K562 (cell line): ENCODE measurements at regions not wholly inside any gene's neighbourhood (a gene's known extent, or its start where the extent isn't known, plus 50 kb on each side); places are given as distances from the start of the nearest gene placed in this dataset.

Experiments
- ETV1 ChIP-seq: fragments of 450-650 bp; conservative IDR thresholded peaks from 2 replicates; pipeline ENCODE4 v1.6.1; 2016; ENCODE audit warnings: missing genetic modification characterization, control low read depth, low read depth, missing compliant biosample characterization
- GABPA ChIP-seq: fragments of 200-800 bp; sonication (Bioruptor generic); conservative IDR thresholded peaks from 2 replicates; pipeline ENCODE4 v1.6.1; 2016; ENCODE audit warnings: low read depth, missing genetic modification characterization, missing compliant biosample characterization
- MAZ ChIP-seq, 2 experiments: fragments of 450-650 bp in 1 of 2; sonication (generic) in 1 of 2; formaldehyde crosslinking; IDR thresholded peaks in 1 of 2; conservative IDR thresholded peaks in 1 of 2; 2 replicates each; pipeline versions ENCODE4 v1.4.0 to v1.5.0; 2020; ENCODE audit warnings: mild to moderate bottlenecking in 1 of 2, missing genetic modification reagents in 1 of 2
- SPI1 ChIP-seq: IDR thresholded peaks from 2 replicates; pipeline ENCODE4 v1.6.1; 2011; ENCODE audit warnings: low read depth, low read length, control low read depth, borderline replicate concordance
- THRAP3 ChIP-seq: fragments of 450-650 bp; IDR thresholded peaks from 2 replicates; pipeline ENCODE4 v1.6.1; 2016; ENCODE audit warnings: mild to moderate bottlenecking, inconsistent platforms, borderline replicate concordance
- ZBTB11 ChIP-seq, 3 experiments: fragments of 200-800 bp in 1 of 3; fragments of 250-450 bp in 1 of 3; fragments of 450-650 bp in 1 of 3; sonication (Bioruptor Pico) in 1 of 3; sonication (Bioruptor generic) in 1 of 3; formaldehyde crosslinking in 1 of 3; IDR thresholded peaks; 2 replicates each; pipeline versions ENCODE4 v1.6.1 to v1.8.0; 2016 to 2022; ENCODE audit warnings: mild to moderate bottlenecking in 2 of 3, missing genetic modification characterization in 2 of 3, missing compliant biosample characterization in 1 of 3, moderate library complexity in 1 of 3
- ZBTB40 ChIP-seq, 2 experiments: fragments of 450-650 bp in 1 of 2; sonication (generic) in 1 of 2; formaldehyde crosslinking in 1 of 2; IDR thresholded peaks; 2 replicates each; pipeline versions ENCODE4 v1.7.1 to v1.9.0; 2016 to 2022; ENCODE audit warnings: inconsistent platforms in 1 of 2, mild to moderate bottlenecking in 1 of 2, missing genetic modification reagents in 1 of 2
- ZNF311 ChIP-seq: fragments of 250-450 bp; sonication (Bioruptor Pico); IDR thresholded peaks from 2 replicates; pipeline ENCODE4 v1.4.0; 2020; ENCODE audit warnings: mild to moderate bottlenecking, moderate library complexity
- TF ChIP-seq, protein P1 (sequence below), 2 experiments: IDR thresholded peaks in 1 of 2; conservative IDR thresholded peaks in 1 of 2; 2 replicates each; pipeline ENCODE4 v1.6.1; 2016; ENCODE audit warnings: low read depth in 2 of 2, mild to moderate bottlenecking in 1 of 2, missing compliant biosample characterization in 1 of 2, missing genetic modification characterization in 1 of 2, moderate library complexity in 1 of 2

DNA sequence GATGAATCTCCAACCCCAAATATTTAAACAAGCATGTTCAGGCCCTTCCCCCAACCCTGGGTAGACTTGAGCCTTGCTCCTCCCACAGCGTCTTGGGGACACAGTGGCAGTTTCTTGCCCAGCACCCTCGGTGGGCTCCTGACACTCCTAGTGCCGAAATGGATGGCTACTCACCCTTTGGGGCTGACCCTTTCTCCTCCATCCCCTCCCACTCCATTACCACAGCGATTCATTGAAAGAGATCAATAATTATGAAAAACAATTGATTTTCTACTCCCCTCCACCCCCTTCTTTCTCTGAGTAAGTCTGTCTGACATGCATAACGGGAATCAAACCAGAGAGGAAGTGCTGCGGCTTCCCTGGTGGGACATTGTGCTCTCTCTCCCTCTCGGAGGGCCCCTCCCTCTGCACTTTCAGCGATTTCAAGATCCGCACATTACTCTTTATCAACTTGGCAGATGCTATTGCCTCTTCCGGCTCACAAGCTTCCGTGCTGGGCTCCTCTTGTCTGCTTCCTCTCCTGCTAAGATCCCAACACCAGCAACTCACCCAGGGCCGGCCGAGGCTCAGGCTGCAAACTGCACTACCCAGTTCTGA lies 79.0 kb upstream of the PLXNA4 start (continued):
- TF ChIP-seq ZBTB40 (IDR thresholded peaks at IDR 0.05) (peak; percentile 36; the same call in 1 of the 2 replicates), ZBTB40 (CRISPR knock-in tag; IDR thresholded peaks at IDR 0.05) (no peak), ZBTB11 (CRISPR knock-in tag; IDR thresholded peaks at IDR 0.05) (peak in 1 of 3 experiments; percentile 70; a peak in 3 of 6 replicates), THRAP3 (no peak), SPI1 (peak; percentile 74; the same call in 1 of the 2 replicates), MAZ (CRISPR knock-in tag; conservative IDR thresholded peaks at IDR 0.05 in 1 of 2, IDR thresholded peaks at IDR 0.05 in 1 of 2) (peak in 1 of 2 experiments; percentile 21; a peak in 1 of 4 replicates), GABPA (peak; percentile 84), ETV1 (tag) (peak; percentile 77; the same call in 1 of the 2 replicates), ZNF311 (CRISPR knock-in tag) (no peak)
- TF ChIP-seq, protein P1, sequence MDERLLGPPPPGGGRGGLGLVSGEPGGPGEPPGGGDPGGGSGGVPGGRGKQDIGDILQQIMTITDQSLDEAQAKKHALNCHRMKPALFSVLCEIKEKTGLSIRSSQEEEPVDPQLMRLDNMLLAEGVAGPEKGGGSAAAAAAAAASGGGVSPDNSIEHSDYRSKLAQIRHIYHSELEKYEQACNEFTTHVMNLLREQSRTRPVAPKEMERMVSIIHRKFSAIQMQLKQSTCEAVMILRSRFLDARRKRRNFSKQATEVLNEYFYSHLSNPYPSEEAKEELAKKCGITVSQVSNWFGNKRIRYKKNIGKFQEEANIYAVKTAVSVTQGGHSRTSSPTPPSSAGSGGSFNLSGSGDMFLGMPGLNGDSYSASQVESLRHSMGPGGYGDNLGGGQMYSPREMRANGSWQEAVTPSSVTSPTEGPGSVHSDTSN (CRISPR knock-in tag; IDR thresholded peaks at IDR 0.05; ENCODE audit: low read depth): no peak
- TF ChIP-seq, protein P1 (tag; conservative IDR thresholded peaks at IDR 0.05; ENCODE audit: low read depth): peak; percentile 79
